NCI-H2107 treated with DMSO at 0.1 percent for 48 hours (cell line): ENCODE measurements at regions not wholly inside any gene's neighbourhood (a gene's known extent, or its start where the extent isn't known, plus 50 kb on each side); places are given as distances from the start of the nearest gene placed in this dataset.
"Not testable (repeated sequence)": the region's sequence is repeated elsewhere in the genome, so short reads cannot be mapped to it uniquely, and the experiment has no call there.

Source experiments
- DNase-seq: peaks from one replicate; lab custom pipeline; 2025; ENCODE audit not compliant: unreplicated experiment; lab: John Stamatoyannopoulos, UW

DNA sequence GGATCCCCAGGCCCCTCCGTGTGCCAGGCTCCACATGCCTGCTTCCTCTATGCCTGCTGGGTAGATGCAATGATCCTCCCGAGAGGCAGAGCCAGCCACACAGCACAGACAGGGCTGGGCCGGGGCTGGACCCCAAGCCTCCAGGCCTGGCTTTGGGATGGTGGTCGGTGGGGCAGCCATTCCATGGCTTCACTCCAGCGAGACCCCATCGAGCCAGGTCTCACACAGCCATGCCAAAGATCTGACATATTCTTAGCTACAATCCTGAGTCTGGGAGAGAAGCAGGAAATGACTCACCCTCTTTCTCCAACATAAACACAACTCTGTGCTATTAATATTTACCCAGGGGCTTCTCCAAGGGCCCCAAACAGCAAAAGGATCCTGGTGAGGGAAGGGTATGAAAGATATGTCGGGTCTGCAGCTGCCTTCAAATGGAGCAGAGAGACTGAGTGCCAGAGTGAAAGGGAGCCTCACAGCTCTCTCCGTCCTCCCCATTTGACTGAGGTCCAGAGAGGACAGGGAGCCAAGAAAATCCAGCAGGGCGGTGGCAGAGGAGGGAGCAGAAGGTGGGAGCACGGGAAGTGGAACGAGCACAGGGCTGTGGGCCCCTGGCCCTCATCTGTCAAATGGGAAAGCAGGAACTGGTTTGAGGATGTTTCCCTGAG lies 639.5 kb downstream of the MATN1 start:
- no peak for DNase-seq

DNA sequence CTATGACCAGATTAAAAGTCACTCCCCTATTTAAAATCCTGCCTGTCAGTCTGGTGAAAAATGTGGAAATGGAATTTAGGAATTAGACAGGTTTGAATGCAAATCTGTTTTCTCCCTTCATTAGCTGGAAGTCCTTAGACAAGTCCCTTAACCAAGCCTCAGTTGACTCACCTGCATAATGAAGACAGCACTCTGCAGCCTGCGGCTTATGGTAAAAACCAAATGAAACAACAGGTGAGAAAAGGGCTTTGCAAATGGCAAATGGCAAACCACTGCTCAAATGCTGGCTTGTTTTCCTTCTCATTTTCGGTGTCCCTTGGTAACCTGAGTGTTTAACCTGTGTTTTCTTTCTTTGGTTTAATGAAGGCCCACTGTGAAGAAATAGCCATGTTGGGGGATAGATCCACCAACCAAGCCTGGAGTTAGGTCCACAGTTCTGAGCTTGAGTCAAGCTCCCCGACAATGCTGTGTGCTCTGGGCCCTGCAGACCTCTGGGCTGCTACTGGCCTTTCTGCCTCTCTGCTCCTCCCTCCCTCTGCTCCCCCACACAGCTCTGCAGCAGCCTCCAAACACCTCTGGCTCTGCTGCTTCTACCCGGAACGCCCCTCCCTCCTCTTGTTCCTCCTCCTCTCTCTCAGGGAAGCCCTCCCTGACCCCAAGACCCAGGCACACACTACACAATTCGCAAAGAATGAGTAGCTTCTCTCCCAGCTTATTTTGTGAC lies 641.8 kb downstream of the MATN1 start:
- DNase-seq: no peak

DNA sequence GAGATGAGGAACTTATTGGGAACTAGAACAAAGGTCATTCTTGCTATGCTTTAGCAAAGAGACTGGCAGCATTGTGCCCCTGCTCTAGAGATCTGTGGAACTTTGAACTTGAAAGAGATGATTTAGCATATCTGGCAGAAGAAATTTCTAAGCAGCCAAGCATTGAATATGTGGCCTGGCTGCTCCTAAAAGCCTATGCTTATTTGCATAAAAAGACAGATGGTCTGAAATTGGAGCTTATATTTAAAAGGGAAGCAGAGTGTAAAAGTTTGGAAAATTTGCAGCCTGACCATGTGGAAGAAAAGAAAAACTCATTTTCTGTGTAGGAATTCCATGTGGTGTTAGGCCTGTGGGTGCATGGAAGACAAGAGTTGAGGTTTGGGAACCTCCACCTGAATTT lies 647.5 kb downstream of the MATN1 start:
- not testable (repeated sequence) for DNase-seq

DNA sequence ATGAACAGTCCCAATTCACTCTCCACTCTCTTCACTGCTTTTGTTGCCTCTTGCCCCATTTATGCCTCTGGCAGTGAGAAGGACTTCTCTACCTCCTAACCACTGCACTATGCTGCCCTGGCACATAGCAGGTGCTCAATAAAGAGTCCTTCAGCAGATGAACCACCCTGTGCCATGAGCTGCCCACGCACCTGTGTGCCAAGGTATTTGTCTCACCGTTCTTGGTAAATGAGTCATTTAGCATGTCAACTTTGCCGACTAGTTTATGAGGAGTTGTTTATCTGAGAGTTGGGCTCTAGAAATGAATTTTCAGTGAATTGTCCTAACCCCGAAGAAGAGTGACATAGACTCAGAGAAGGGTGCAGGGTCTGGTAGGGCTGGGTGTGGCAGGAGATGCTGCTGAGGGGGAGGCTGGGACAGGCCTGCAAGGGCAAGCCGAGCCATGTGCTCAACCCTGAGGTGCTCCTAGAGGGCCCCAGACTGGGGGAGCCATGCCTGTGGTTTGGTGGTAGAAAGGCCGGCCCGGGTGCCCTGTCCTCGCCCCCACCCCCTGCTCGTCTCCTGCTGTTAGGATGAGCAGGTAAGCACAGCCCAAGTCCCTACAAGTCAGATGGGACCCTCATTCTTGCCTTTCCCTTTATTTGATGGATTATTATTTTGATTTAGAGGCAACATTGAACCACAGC lies 654.5 kb downstream of the MATN1 start:
- no peak for DNase-seq

DNA sequence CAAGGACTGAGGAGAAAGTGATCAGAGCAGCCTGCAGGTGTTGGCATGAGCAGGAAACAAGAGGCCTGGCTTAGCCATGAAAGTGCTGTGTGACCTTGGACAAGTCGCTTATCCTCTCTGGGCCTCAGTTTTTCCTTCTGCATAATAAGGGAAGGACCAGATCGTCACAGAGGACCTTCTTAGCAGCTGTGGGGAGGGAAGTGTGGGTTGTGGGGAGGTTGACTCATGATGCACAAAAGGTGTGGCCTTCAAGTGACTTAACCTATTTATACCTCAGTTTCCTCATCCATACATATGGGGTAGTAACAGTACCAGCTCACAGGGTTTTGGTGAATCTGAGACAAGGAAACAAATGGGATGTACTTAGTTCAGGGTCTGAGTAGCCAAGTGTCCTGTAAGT lies 658.8 kb downstream of the MATN1 start:
- DNase-seq: no peak

DNA sequence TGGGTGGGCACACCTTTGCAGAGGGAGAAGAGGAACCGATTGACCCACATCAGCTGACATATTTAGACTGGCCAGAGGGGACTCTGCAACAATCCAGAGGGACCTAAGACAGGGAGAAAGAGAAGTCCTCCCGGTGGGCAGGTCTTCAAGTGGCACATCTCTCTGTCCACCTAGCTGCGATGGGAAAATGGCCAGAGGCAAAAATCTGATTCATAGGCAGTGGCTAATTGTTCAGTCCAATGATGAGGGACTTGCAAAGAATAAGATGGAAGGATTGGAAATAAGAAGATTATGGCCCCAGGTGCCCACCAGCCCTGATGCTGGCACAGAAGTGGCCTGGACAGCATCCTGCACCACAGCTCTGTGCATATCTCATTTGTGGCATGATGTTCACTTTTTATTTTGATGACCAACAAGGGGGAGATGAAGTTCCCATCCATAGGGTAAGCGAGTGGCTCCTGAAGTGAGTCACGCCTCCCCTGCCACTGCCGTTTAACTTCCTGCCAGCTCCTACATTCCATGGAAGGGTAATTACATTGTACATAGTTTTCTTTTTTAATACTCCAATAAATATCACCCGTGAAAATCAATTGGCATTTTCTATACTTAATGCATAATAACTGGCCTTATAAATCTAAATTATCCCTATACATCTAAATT lies 659.6 kb downstream of the MATN1 start:
- DNase-seq: no peak

DNA sequence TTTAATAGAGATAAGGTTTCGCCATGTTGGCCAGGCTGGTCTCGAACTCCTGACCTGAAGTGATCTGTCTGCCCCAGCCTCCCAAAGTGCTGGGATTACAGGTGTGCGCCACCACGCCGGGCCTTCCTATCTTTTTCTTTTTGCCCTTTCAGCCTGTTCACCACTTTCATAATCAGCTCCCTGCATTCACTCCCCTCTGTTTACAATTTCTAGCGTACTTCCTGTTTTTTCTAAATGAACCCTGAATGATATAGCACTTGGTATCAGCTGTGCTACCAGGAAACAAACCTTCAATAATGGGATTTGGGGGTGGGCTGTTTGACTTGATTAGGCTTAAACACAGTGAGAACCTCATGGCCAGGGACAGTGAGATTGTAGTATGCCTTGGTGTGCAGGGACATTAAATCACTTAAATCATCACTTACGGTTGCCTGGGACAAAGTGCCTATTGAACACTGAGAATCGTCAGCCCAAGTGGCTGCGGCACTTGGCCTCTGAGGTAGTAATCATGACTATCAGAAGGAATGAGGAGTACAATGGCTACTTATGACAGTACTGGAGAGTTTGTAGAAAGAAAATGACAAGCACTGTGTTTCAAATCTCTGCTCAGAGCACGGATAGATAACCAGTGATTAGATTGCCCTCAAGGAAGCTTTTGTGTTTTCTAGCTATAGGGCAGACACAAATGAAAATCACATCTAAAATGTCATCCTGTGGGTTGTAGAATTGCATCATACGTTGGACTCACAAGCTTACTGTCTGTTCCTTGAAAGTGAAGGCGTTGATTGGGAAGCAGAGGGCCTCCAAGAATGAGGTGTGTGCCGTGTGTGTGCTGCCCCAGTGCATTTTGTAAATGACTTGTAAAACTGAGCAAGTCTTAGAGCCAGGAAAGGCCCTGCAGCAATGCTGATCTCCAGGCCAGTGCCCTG lies 661.8 kb downstream of the MATN1 start:
- no peak for DNase-seq

DNA sequence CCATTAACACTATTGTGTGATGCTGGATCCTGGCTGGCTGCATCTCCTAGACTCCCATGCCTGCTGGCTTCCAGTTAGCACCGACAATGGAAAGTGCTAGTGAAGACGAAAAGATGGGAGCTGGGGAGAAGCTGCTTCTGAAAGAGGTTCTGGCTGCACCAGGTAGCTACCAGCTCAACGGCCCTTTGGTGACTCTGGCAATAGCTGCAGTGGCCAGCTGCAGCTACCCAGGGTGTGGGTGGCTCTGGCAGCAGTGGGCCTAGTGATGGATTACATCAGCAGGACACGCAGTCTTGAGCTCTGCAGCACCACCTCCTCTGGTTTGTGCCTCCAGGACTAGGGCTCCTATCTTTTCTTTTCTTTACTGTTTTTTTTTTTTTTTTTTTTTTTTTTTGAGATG lies 662.6 kb downstream of the MATN1 start:
- no peak for DNase-seq

DNA sequence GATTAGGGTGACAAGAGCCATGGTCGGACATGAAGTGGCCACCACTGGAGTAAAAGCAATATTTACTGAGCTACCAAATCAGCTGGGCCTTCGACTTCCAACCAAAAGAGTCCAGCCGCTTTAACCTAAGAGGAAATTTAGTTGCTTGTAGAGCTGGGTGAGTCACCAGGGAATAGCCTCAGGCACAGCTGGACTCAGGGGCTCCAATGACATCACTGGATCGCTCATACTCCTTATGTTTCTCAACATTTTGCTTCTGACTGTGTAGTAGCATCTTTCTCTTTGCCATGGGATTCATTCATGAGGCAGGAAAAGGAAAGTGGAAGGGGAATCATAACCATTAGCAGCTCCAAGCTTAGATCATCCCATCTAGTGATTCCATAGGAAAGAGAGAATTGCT lies 664.4 kb downstream of the MATN1 start:
- no peak for DNase-seq

DNA sequence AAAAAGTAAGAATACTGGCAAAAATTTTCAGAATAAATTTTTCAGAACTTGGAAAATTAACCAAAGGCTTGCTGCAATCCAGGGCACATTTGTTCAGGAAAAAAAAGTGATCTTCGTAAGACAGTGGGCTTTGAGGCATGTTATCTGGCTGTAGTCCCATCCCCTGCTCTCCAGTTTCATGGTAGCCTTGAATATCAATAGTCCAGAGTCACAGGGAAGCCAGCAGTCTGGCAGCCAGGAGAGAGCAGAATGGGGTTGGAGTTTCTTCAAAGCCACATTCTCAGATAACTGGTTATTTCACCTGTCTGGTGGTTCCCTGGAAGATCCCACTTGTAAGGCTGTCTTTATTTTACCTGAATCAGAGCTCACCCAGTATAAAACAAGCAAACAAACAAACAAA lies 669.3 kb downstream of the MATN1 start:
- no peak for DNase-seq

DNA sequence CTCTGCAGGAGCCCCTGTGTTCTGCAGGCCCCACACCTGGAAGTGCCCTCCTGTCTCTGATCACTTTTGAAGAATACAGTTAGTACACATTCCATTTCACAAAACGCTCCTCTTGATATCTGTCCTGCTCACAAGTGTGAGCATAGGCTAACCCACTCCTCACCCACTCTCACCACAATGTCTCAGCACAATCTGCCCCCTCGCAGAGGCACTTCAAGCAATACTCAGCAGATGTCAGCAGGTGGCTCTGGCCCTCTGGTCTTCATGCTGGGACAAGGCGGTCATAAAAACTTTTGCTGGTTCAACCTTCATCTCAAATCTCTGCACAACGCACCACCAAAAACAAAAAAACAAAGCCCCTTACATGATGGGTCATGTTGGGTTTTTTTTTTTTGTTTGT lies 671.2 kb downstream of the MATN1 start:
- DNase-seq: no peak

DNA sequence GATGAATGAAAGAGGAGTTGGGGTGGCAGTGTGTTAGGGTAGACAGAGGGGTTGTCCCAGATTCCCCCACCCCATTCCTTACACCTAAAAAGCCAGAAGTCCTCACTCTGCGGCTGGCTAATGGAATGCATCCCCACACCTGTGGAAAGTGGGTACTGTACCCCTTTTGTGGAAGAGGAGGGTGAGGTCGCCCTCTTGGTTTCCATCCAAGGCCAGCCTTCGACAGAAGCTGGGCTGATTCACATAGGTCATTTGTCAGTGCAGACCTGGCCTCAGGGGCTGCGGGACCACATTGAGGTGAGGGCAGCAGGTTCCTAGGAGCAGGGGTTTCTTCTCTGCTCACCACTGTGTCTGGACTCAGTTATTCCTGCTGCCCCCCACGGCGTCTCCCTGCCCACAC lies 671.6 kb downstream of the MATN1 start:
- DNase-seq: no peak

DNA sequence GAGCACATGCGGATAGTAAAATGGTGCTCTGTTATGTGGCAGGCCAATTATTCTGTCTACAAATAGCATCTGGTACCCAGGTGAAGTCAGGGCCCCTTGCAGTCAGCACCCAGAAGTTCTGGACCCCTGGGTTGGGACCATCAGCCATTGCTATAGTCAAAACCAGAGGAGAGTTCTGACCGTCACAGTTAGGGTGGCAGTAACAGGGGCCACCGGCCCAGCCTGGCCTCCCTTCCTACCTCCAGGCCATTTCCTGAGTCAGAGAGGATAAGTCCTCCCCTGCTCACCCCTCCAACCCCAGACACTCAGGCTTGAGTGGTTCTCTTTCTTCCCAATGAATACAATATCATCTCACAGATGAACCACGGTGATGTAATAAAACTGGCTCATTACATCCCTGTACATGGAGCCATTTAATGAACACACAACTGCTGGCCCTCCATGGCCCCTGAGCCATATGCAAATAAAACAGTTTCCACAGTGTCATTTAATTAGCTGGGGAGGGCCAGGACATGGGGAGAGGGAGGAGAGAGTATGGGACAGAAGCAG lies 673.6 kb downstream of the MATN1 start:
- no peak for DNase-seq

DNA sequence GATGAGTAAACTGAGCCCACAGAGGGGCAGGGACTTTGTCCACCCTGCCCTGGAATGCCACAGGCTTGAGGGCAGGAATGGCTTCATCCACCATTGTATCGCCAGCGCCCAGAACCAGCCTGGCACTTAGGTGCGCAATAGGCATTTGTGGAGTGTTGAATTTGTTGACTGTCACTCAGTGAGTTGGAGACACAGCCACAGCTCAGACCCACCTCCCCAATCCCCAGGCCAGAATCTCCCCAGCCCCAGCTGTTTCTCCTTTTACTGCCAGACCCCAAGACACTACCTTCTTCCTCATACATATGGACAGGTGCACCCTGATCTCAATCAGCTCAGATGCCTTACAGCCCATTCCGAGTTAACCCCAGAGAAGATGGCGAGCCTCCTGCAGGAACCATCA lies 674.5 kb downstream of the MATN1 start:
- no peak for DNase-seq

DNA sequence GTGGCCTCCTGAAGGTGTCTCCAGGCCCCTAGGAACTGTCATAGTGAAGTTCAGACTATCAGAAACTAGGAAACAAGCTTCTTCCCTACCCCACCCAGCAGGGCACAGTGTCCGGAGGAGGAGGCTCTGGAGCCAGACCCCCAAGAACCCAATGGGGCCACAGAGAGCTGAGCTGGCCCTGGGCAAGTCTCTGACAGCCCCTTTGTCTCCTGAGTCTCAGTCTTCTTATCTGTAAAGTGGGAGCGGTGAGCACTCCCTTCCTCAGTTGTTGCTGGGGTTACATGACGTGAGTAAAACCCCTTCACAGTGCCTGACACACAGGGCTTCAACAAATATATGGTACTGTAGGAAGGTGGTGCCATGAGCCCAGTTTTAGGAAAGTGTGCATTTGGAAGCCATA lies 675.8 kb downstream of the MATN1 start:
- DNase-seq: no peak

DNA sequence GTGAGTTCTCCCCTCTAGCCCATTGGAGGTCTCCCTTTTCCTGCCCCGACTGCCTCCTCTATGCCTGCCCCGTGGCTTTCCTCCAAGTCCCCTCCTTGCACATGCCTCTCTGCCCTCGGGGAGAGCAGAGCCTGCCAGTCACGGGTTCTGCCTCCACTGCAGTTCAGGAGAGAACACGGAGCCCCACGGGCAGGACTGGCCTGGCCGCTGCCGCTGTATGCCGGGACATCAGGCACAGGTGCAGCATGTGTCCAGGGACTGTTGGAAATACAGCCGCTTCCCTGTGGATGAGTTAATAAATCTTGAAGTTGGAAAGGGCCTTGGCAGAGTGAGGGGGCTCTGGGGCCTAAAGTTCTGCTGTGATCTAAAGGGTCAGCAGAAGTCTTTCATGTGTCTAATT lies 676.6 kb downstream of the MATN1 start:
- no peak for DNase-seq

DNA sequence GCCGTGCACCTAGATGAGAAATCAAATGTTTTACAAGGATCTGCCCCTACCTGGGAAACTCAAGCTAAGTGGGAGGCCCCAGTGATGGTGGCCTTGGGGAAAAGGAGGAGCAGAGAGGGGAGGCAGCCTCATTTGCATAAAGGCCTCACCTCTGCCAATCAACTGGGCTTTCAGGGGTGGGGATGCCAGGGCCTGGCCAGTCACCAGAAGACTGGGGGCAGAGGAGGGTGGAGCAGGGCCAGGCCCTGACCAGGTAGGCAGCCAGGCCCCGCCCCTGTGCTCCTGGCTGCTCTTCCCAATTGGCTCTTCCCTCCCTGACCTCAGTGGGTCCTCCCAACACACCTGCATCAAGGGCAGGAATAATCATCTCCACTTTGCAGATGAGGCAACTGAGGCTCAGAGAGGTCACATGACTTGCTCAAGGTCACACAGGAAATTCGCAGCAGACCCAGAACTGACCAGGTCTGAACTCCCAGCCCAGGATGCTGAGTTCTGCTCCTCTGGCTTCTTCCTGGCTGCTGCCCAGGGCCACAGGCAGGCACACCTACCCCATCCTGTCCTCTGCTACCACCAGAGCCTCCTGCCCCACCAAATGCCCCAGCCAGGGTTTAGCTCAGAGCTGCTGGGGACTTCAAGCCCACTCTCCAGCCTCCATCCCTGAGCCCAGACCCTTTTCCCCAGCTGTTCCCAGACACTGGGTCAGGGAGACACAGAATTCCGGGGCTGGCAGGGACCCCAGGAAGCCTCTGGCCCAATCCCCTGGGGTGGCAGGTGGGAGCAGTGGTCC lies 677.9 kb downstream of the MATN1 start:
- DNase-seq: no peak

DNA sequence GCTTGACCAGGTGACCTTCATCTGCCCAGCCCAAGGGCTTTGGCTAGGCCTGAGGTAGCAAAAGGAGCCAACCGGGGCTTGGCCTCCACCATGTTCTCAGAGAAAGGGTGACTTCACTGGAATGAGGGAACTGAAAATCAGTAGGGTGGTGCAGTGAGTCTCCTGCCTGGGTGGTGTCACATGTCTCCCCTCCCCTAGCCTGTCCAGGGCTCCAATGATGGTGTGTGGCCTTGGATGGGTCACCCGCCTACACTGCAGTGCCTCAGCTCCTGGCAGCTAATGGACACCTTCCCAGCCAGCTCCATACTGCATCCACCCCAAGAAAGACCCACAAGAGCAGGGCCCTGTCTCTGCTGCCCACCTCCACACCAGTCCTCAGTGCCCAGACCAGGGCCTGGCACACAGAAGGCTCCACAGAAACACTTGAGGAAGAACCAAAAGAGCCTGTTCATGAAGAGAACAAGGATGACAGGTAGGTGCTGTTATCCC lies 678.7 kb downstream of the MATN1 start:
- DNase-seq: no peak

DNA sequence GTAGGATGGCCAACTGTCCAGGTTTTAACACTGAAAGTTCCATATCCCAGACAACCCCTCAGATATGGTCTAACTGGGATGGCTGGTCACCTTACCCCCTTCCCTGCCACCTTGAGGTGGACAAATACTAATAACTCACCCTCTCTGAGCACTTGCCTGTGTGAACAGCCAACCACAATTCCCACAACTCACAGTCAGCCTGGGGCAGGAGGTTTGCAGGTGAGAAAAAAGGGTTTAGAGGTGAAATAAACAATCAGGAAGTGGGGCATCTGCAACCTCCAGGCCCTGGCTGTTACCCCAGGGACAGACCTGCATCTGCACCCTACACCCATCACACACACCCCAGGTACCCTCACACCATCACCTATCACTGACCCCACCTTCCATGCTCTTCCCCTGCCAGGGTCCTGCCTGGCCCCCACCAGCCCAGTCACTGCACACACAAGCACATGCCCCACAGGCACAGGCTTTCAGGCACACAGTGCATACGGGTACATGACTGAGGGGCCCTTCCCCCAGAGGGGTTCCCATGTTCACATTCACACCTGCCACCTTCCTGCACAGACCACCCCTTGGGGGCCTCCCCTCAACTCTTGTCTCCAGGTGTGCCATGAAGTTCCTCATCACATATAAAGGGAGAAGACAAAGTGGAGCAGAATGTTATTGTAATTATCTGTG lies 679.5 kb downstream of the MATN1 start:
- DNase-seq: no peak
